GM12878 (cell line): ENCODE measurements at regions not wholly inside any gene's neighbourhood (a gene's known extent, or its start where the extent isn't known, plus 50 kb on each side); places are given as distances from the start of the nearest gene placed in this dataset.

Experiments used
- ATAC-seq: fragments of 200-7000 bp; cut with Tn5 transposase; 3 replicates; pipeline ENCODE4 v1.9.1; 2020; ENCODE audit warnings: mild to moderate bottlenecking, moderate library complexity
- BruUV-seq: library from RNA; stranded (reverse); fragments of 400-500 nt; replicated peaks from 2 replicates; lab custom pipeline; 2021; lab: Mats Ljungman, UMichigan
- CTCF ChIA-PET: fragments of 300-600 bp; sonication (Branson Sonifier 250); formaldehyde crosslinking; extraction: SDS; loops from one replicate; lab custom pipeline; 2021; ENCODE audit warnings: inconsistent platforms; lab: Yijun Ruan, JAX
- POLR2A ChIA-PET: fragments of 350-600 bp; formaldehyde crosslinking; extraction: SDS; loops from one replicate; lab custom pipeline; 2021; ENCODE audit warnings: inconsistent platforms; lab: Charles Lee
- RAD21 ChIA-PET: fragments of 300-600 bp; sonication (Branson Sonifier 250); formaldehyde crosslinking; loops from one replicate; lab custom pipeline; 2023; ENCODE audit warnings: antibody characterized with exemption; ENCODE audit not compliant: unreplicated experiment; lab: Charles Lee
- SMC1A ChIA-PET: fragments of 300-600 bp; sonication (Branson Sonifier 250); formaldehyde crosslinking; loops from one replicate; lab custom pipeline; 2023; ENCODE audit not compliant: unreplicated experiment, uncharacterized antibody; lab: Charles Lee
- DNase-seq: peaks from one replicate; pipeline ENCODE4 v3.0.0-alpha.2; 2011; ENCODE audit warnings: low read depth, low spot score
- FAIRE-seq: peaks from 3 replicates; lab custom pipeline; 2011; peaks lifted over from hg19 to GRCh38; lab: Jason Lieb, UNC
- H2AFZ ChIP-seq: 2 replicates; pipeline ENCODE4 v1.6.0; 2011; ENCODE audit warnings: low read depth, low read length, control low read depth; ENCODE audit not compliant: control insufficient read depth
- H3K27ac ChIP-seq: 2 replicates; pipeline ENCODE4 v1.5.1; 2011; ENCODE audit warnings: control low read depth; ENCODE audit not compliant: control insufficient read depth, insufficient read depth
- H3K27me3 ChIP-seq, 2 experiments: replicated peaks in 1 of 2; 2 replicates each; pipeline versions ENCODE4 v1.6.0 to v1.6.1; 2011; ENCODE audit warnings: low read length in 1 of 2; ENCODE audit not compliant: control insufficient read depth in 2 of 2, insufficient read depth in 2 of 2
- H3K36me3 ChIP-seq, 2 experiments: 2 replicates each; pipeline ENCODE4 v1.5.1; 2011; ENCODE audit warnings: low read length in 1 of 2; ENCODE audit not compliant: control insufficient read depth in 2 of 2, insufficient read depth in 2 of 2
- H3K4me1 ChIP-seq: 2 replicates; pipeline ENCODE4 v1.6.1; 2011; ENCODE audit warnings: mild to moderate bottlenecking, low read length, moderate library complexity, mixed read lengths; ENCODE audit not compliant: control insufficient read depth, insufficient read depth
- H3K4me2 ChIP-seq: 2 replicates; pipeline ENCODE4 v1.6.0; 2011; ENCODE audit warnings: control low read depth; ENCODE audit not compliant: control insufficient read depth, insufficient read depth
- H3K4me3 ChIP-seq: fragments of 200-600 bp; sonication (generic); 2 replicates; pipeline ENCODE4 v1.5.1; 2016
- H3K79me2 ChIP-seq: 2 replicates; pipeline ENCODE4 v1.6.0; 2011; ENCODE audit warnings: low read length; ENCODE audit not compliant: control insufficient read depth, insufficient read depth
- H3K9ac ChIP-seq: 2 replicates; pipeline ENCODE4 v1.8.0; 2011; ENCODE audit warnings: low read length, control low read depth, mixed read lengths; ENCODE audit not compliant: control insufficient read depth, insufficient read depth
- H3K9me3 ChIP-seq: replicated peaks from 3 replicates; pipeline ENCODE4 v1.5.1; 2011; ENCODE audit warnings: mild to moderate bottlenecking, low read length; ENCODE audit not compliant: control insufficient read depth, insufficient read depth
- H4K20me1 ChIP-seq: 2 replicates; pipeline ENCODE4 v1.6.0; 2011; ENCODE audit not compliant: control insufficient read depth, insufficient read depth
- ATF2 ChIP-seq: IDR thresholded peaks from 2 replicates; pipeline ENCODE4 v1.6.1; 2012; ENCODE audit warnings: low read length, inconsistent platforms
- BHLHE40 ChIP-seq, 2 experiments: fragments of 450-650 bp in 1 of 2; IDR thresholded peaks; 2 replicates each; pipeline ENCODE4 v1.6.1; 2011 to 2017; ENCODE audit warnings: low read depth in 2 of 2, borderline replicate concordance in 1 of 2, improper control_type of control experiment in 1 of 2, low read length in 1 of 2, mild to moderate bottlenecking in 1 of 2
- CHD2 ChIP-seq: IDR thresholded peaks from 2 replicates; pipeline ENCODE4 v1.6.1; 2011; ENCODE audit warnings: low read depth, low read length, improper control_type of control experiment, borderline replicate concordance
- EED ChIP-seq: sonication (generic); IDR thresholded peaks from 2 replicates; pipeline ENCODE4 v1.6.1; 2016; ENCODE audit warnings: antibody characterized with exemption, low read depth
- FOS ChIP-seq: IDR thresholded peaks from 3 replicates; pipeline ENCODE4 v1.6.1; 2011; ENCODE audit warnings: borderline replicate concordance; ENCODE audit not compliant: insufficient read length; ENCODE audit errors: extremely low read depth
- GABPA ChIP-seq: IDR thresholded peaks from 2 replicates; pipeline ENCODE4 v1.6.1; 2014; ENCODE audit warnings: antibody characterized with exemption, low read depth, mild to moderate bottlenecking, inconsistent platforms
- KAT2A ChIP-seq: conservative IDR thresholded peaks from 2 replicates; pipeline ENCODE4 v1.6.1; 2011; ENCODE audit warnings: low read depth, low read length; ENCODE audit not compliant: control insufficient read depth
- KDM1A ChIP-seq: fragments of 200-600 bp; sonication (generic); IDR thresholded peaks from 2 replicates; pipeline ENCODE4 v1.6.1; 2016; ENCODE audit warnings: borderline replicate concordance
- MTA3 ChIP-seq: IDR thresholded peaks from 2 replicates; pipeline ENCODE4 v1.6.1; 2012; ENCODE audit warnings: low read length, inconsistent platforms, borderline replicate concordance
- MYC ChIP-seq: IDR thresholded peaks from 2 replicates; pipeline ENCODE4 v1.6.1; 2011; ENCODE audit warnings: mild to moderate bottlenecking, low read length, moderate library complexity, inconsistent platforms; ENCODE audit not compliant: insufficient read depth, insufficient replicate concordance, insufficient read length, severe bottlenecking
- NFXL1 ChIP-seq: fragments of 450-650 bp; IDR thresholded peaks from 2 replicates; pipeline ENCODE4 v1.6.1; 2017; ENCODE audit warnings: antibody characterized with exemption, mild to moderate bottlenecking, borderline replicate concordance
- NFYA ChIP-seq: IDR thresholded peaks from 2 replicates; pipeline ENCODE4 v1.6.1; 2011; ENCODE audit warnings: low read depth, mild to moderate bottlenecking, low read length, improper control_type of control experiment, borderline replicate concordance
- POLR2AphosphoS2 ChIP-seq: IDR thresholded peaks from 2 replicates; pipeline ENCODE4 v1.6.1; 2011; ENCODE audit warnings: low read depth, mild to moderate bottlenecking, low read length, improper control_type of control experiment, moderate library complexity
- RCOR1 ChIP-seq: conservative IDR thresholded peaks from 2 replicates; pipeline ENCODE4 v1.6.1; 2012; ENCODE audit warnings: low read depth, low read length, improper control_type of control experiment
- RELB ChIP-seq: fragments of 450-650 bp; IDR thresholded peaks from 2 replicates; pipeline ENCODE4 v1.6.1; 2017; ENCODE audit warnings: low read depth, mild to moderate bottlenecking, moderate library complexity
- SIN3A ChIP-seq: IDR thresholded peaks from 2 replicates; pipeline ENCODE4 v1.6.1; 2012; ENCODE audit warnings: low read depth, low read length, improper control_type of control experiment
- TCF12 ChIP-seq: IDR thresholded peaks from 2 replicates; pipeline ENCODE4 v1.6.1; 2011; ENCODE audit warnings: low read depth, mild to moderate bottlenecking, low read length
- TCF3 ChIP-seq: IDR thresholded peaks from 2 replicates; pipeline ENCODE4 v1.6.1; 2012; ENCODE audit warnings: low read depth, mild to moderate bottlenecking, low read length, borderline replicate concordance; ENCODE audit not compliant: insufficient read depth
- ZNF384 ChIP-seq: IDR thresholded peaks from 2 replicates; pipeline ENCODE4 v1.6.1; 2012; ENCODE audit warnings: low read depth, mild to moderate bottlenecking, low read length, improper control_type of control experiment, borderline replicate concordance
- ZZZ3 ChIP-seq: IDR thresholded peaks from 2 replicates; pipeline ENCODE4 v1.6.1; 2011; ENCODE audit warnings: low read depth; ENCODE audit not compliant: control insufficient read depth, insufficient read length
- WGBS: methylation state at CpG from one replicate; pipeline ENCODE4 v1.1.6; 2016; ENCODE audit warnings: low lambda C conversion rate; ENCODE audit not compliant: insufficient replicate concordance, insufficient coverage; ENCODE audit errors: missing lambda C conversion rate; 5-methylcytosine and 5-hydroxymethylcytosine counted together
- in situ Hi-C: fragments of 300-500 bp; cut with MboI; formaldehyde crosslinking; loops from 9 replicates; pipeline ENCODE4 v1.14.3; 2018; ENCODE audit warnings: mixed read lengths
- intact Hi-C: fragments of 100-400 bp; cut with micrococcal nuclease; formaldehyde crosslinking; loops from one replicate; pipeline ENCODE4 v1.14.2; 2022; ENCODE audit not compliant: unreplicated experiment

GRCh38 chr1:221916176-221916575 is 174.3 kb upstream of the DUSP10 start:
- no peaks in the 10 kb centered on the region for H3K27me3 ChIP-seq
- H3K4me1 ChIP-seq: peaks cover 8% of the 10 kb centered on the region
- ChIA-PET CTCF (interaction anchor here (1.0 kb wide), 1 partner anchor 9 kb away, joined by 3 read pairs; no protein-coding TSS in a partner anchor), POLR2A (interaction anchor here (0.6 kb wide), 1 partner anchor 154 kb away, joined by 3 read pairs; no protein-coding TSS in a partner anchor), RAD21 (no interaction called here), SMC1A (no interaction called here)
- no peak for FAIRE-seq
- H2AFZ ChIP-seq: no peak overlapping the region
- intact Hi-C loops (no loop called here), in situ Hi-C loops (no loop called here)
- no peaks in the 10 kb centered on the region for H4K20me1 ChIP-seq
- BruUV-seq: no TSS peak
- TF ChIP-seq NFXL1 (no peak), KAT2A (no peak), ZNF384 (no peak), GABPA (no peak), FOS (no peak), ZZZ3 (no peak), ATF2 (no peak), SIN3A (no peak), POLR2AphosphoS2 (no peak), RCOR1 (no peak), EED (no peak), MTA3 (no peak), RELB (no peak), TCF3 (no peak), TCF12 (no peak), KDM1A (no peak), MYC (no peak), NFYA (no peak), CHD2 (no peak), BHLHE40 (IDR thresholded peaks at IDR 0.05; ENCODE audit: borderline replicate concordance in 1 of 2, low read depth in 2 of 2, low read length in 1 of 2) (no peak)
- 66% methylated on average over 5 of the region's 5 CpGs for WGBS
- H3K27ac ChIP-seq: no peak overlapping the region
- H3K79me2 ChIP-seq: no peaks in the 10 kb centered on the region
- no peaks in the 10 kb centered on the region for H3K36me3 ChIP-seq
- H3K4me3 ChIP-seq: no peak overlapping the region
- no peak for ATAC-seq
- no peak for DNase-seq
- no peaks in the 10 kb centered on the region for H3K9me3 ChIP-seq
- no peak overlapping the region for H3K4me2 ChIP-seq
- H3K9ac ChIP-seq: no peak overlapping the region
